Transverse colon (tissue), 4 donors: ENCODE measurements at regions not wholly inside any gene's neighbourhood (a gene's known extent, or its start where the extent isn't known, plus 50 kb on each side); places are given as distances from the start of the nearest gene placed in this dataset.
"Not testable (repeated sequence)": the region's sequence is repeated elsewhere in the genome, so short reads cannot be mapped to it uniquely, and the experiment has no call there.

Source experiments
- DNase-seq: peaks from one replicate; pipeline ENCODE4 v3.0.0-alpha.2; 2019
- H3K27ac ChIP-seq, 4 donors: fragments of 200-600 bp; sonication (generic); 2 replicates each; pipeline ENCODE4 v1.5.1; 2016 to 2018; ENCODE audit warnings: inconsistent platforms in 4 of 4
- H3K27me3 ChIP-seq: fragments of 200-600 bp; sonication (generic); 2 replicates; pipeline ENCODE4 v1.5.1; 2017; ENCODE audit warnings: inconsistent platforms
- H3K36me3 ChIP-seq, 4 donors: fragments of 200-600 bp; sonication (generic); 2 replicates each; pipeline ENCODE4 v1.5.1; 2017 to 2019; ENCODE audit warnings: inconsistent platforms in 4 of 4
- H3K4me1 ChIP-seq, 4 donors: fragments of 200-600 bp; sonication (generic); 2 replicates each; pipeline ENCODE4 v1.5.1; 2017 to 2020; ENCODE audit warnings: inconsistent platforms in 4 of 4
- H3K4me3 ChIP-seq, 4 donors: fragments of 200-600 bp; sonication (generic); 1 replicate in 1 of 4; 2 replicates in 3 of 4; pipeline versions ENCODE4 v1.5.1 to v1.6.1; 2017 to 2019; ENCODE audit warnings: inconsistent platforms in 4 of 4
- H3K9me3 ChIP-seq, 2 donors: fragments of 200-600 bp; sonication (generic); 2 replicates each; pipeline ENCODE4 v1.5.1; 2017 to 2019; ENCODE audit warnings: inconsistent platforms in 2 of 2
- EP300 ChIP-seq: sonication (generic); formaldehyde crosslinking; IDR thresholded peaks from one replicate; pipeline ENCODE4 v1.6.1; 2017; ENCODE audit warnings: antibody characterized with exemption, low read depth
- POLR2A ChIP-seq: fragments of 450-650 bp; IDR thresholded peaks from one replicate; pipeline ENCODE4 v1.6.1; 2016; ENCODE audit warnings: antibody characterized with exemption, mild to moderate bottlenecking, moderate library complexity
- POLR2AphosphoS5 ChIP-seq, 3 donors: sonication (generic); formaldehyde crosslinking; IDR thresholded peaks; one replicate each; pipeline ENCODE4 v1.6.1; 2016; ENCODE audit warnings: antibody characterized with exemption in 3 of 3
- WGBS, 2 donors: methylation state at CpG; one replicate each; pipeline ENCODE4 v1.1.5; 2018; ENCODE audit warnings: low coverage in 1 of 2; 5-methylcytosine and 5-hydroxymethylcytosine counted together
- in situ Hi-C, 4 donors: fragments of 200-750 bp; cut with MboI; loops; one replicate each; pipeline versions ENCODE4 v1.15.0 to v1.15.1; 2017; ENCODE audit warnings: low sequenced_read_pairs in 3 of 4, low pct_ligation_motif_present in 1 of 4, low pct_unique_long_range_greater_than_20kb in 1 of 4
- intact Hi-C: fragments of 100-400 bp; cut with DNase I; formaldehyde crosslinking; loops from one replicate; pipeline ENCODE4 v1.15.1; 2023; ENCODE audit warnings: low total_unique reads
- TF ChIP-seq, protein P1 (sequence below), 5 experiments: fragments of 200-600 bp in 3 of 5; fragments of 450-650 bp in 2 of 5; sonication (generic) in 3 of 5; IDR thresholded peaks; 1 replicate in 2 of 5; 2 replicates in 3 of 5; pipeline ENCODE4 v1.5.1; 2016 to 2017; ENCODE audit warnings: antibody characterized with exemption in 5 of 5, inconsistent platforms in 3 of 5, mild to moderate bottlenecking in 2 of 5, moderate library complexity in 1 of 5

DNA sequence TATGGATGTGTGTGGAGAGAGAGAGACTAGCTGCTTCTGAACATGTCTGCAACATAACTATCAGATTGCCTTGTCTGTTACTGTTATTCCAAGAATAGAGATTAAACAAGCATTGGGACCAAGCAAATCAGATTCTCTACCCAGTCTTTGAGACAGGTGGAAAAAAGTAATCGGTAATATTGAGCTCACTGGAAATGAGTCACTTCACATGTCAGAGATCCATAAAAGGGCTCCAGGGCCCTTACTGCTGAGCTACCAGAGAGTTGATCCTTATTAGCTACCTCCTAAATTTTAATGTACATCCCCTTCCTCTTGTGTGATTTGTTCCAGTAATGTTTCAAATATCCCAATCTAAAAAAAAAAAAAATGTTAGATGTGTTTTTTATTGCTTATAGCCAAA is 2118.0 kb downstream of the PCDH9 start:
- H3K4me3 ChIP-seq, result no peak overlapping the region
- H3K4me1 ChIP-seq, result no peaks in the 10 kb centered on the region
- H3K36me3 ChIP-seq, result no peaks in the 10 kb centered on the region
- H3K27me3 ChIP-seq, result no peaks in the 10 kb centered on the region
- no peak overlapping the region for H3K27ac ChIP-seq
- 80 to 91% methylated on average over 1 of the region's 1 CpG for WGBS, 2 donors
- intact Hi-C loops, result no loop called here
- in situ Hi-C loops, result no loop called here
- H3K9me3 ChIP-seq, result peaks cover 0 to 6% of the 10 kb centered on the region in 2 donors
- no peak for DNase-seq
- TF ChIP-seq POLR2AphosphoS5 (IDR thresholded peaks at IDR 0.05) (no peak), POLR2A (no peak), EP300 (no peak)
- TF ChIP-seq, protein P1, sequence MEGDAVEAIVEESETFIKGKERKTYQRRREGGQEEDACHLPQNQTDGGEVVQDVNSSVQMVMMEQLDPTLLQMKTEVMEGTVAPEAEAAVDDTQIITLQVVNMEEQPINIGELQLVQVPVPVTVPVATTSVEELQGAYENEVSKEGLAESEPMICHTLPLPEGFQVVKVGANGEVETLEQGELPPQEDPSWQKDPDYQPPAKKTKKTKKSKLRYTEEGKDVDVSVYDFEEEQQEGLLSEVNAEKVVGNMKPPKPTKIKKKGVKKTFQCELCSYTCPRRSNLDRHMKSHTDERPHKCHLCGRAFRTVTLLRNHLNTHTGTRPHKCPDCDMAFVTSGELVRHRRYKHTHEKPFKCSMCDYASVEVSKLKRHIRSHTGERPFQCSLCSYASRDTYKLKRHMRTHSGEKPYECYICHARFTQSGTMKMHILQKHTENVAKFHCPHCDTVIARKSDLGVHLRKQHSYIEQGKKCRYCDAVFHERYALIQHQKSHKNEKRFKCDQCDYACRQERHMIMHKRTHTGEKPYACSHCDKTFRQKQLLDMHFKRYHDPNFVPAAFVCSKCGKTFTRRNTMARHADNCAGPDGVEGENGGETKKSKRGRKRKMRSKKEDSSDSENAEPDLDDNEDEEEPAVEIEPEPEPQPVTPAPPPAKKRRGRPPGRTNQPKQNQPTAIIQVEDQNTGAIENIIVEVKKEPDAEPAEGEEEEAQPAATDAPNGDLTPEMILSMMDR (IDR thresholded peaks at IDR 0.05), result no peak

DNA sequence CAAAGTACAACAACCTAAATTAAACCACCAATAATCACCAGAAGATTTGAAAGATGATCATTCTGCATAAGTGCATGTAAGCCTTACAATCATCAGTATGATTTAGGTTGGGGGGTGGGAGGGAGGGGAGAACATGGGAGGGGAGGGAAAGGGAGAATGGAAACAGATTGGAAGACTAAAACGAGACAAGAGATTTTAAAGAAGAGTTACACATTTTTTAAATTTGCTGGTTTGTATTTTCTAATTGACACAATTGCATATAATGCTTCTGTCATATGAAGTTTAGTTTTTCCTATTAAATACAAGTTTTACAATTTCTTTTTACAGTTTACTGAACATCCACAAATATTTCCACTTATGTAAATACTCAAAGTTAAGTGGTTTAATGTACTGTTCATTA is 2118.9 kb downstream of the PCDH9 start:
- no peaks in the 10 kb centered on the region for H3K4me1 ChIP-seq
- no peaks in the 10 kb centered on the region for H3K27me3 ChIP-seq
- intact Hi-C loops, result no loop called here
- no peak overlapping the region for H3K27ac ChIP-seq
- 64 to 67% methylated on average over 1 of the region's 1 CpG for WGBS, 2 donors
- peaks cover 0 to 6% of the 10 kb centered on the region in 2 donors for H3K9me3 ChIP-seq
- no peak for DNase-seq
- TF ChIP-seq EP300 (no peak), POLR2A (no peak), POLR2AphosphoS5 (IDR thresholded peaks at IDR 0.05) (no peak)
- TF ChIP-seq, protein P1 (IDR thresholded peaks at IDR 0.05), result no peak
- in situ Hi-C loops, result no loop called here
- H3K4me3 ChIP-seq, result no peak overlapping the region
- no peaks in the 10 kb centered on the region for H3K36me3 ChIP-seq

DNA sequence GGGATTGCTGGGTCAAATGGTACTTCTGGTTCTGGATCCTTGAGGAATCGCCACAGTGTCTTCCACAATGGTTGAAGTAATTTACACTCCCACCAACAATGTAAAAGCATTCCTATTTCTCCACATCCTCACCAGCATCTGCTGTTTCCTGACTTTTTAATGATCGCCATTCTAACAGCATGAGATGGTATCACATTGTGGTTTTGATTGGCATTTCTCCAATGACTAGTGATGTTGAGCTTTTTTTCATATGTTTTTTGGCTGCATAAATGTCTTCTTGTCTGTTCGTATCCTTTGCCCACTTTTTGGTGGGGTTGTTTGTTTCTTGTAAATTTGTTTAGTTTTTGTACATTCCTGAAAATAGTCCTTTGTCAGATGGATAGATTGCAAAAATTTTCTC is 2125.7 kb downstream of the PCDH9 start:
- DNase-seq, H3K27me3 ChIP-seq, H3K4me1 ChIP-seq, H3K36me3 ChIP-seq, in situ Hi-C loops, H3K27ac ChIP-seq, H3K9me3 ChIP-seq, H3K4me3 ChIP-seq: not testable (repeated sequence)
- intact Hi-C loops, result loop anchor here (5.0 kb wide), 1 partner anchor 312 kb away; no protein-coding TSS in a partner anchor
- WGBS, 2 donors, result 67 to 84% methylated on average over 3 of the region's 3 CpGs

DNA sequence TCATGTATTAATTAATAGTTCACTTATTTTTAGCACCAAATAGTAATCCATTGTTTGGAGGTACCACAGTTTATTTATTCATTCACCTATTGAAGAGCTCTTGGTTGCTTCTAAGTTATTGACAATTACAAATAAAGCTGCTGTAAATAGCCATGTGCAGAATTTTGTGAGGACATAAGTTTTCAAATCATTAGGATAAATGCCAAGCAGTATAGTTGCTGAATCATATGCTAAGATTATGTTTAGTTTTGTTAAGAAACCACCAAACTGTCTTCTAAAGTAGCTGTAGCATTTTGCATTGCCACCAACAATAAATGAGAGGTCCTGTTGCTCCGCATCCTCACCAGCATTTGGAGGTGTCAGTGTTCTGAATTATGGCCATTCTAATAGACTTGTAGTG is 2126.8 kb downstream of the PCDH9 start:
- in situ Hi-C loops, result no loop called here
- Histone ChIP-seq H3K27me3 (no peaks in the 10 kb centered on the region), H3K4me1 (no peaks in the 10 kb centered on the region), H3K4me3 (no peak overlapping the region), H3K9me3 (no peaks in the 10 kb centered on the region), H3K27ac (no peak overlapping the region), H3K36me3 (no peaks in the 10 kb centered on the region)
- 92 to 100% methylated on average over 1 of the region's 1 CpG for WGBS, 2 donors
- DNase-seq, result no peak
- TF ChIP-seq EP300 (no peak), POLR2A (no peak), POLR2AphosphoS5 (IDR thresholded peaks at IDR 0.05) (no peak)
- TF ChIP-seq, protein P1 (IDR thresholded peaks at IDR 0.05), result no peak
- intact Hi-C loops, result loop anchor here (5.0 kb wide), 1 partner anchor 311 kb away; no protein-coding TSS in a partner anchor
